Endothelial cell of umbilical vein (primary cell): ENCODE measurements at regions not wholly inside any gene's neighbourhood (a gene's known extent, or its start where the extent isn't known, plus 50 kb on each side); places are given as distances from the start of the nearest gene placed in this dataset.

ENCODE experiments used
- BruUV-seq: library from RNA; stranded (reverse); fragments of 400-500 nt; replicated peaks from 2 replicates; lab custom pipeline; 2021; lab: Mats Ljungman, UMichigan
- CTCF ChIA-PET: fragments of 300-600, 350-600 bp; sonication (Branson Sonifier 250); formaldehyde crosslinking; loops from one replicate; lab custom pipeline; 2021; ENCODE audit warnings: antibody characterized with exemption, inconsistent platforms; lab: Charles Lee
- POLR2A ChIA-PET: fragments of 300-600, 350-600 bp; sonication (Branson Sonifier 250); formaldehyde crosslinking; loops from one replicate; lab custom pipeline; 2021; ENCODE audit warnings: antibody characterized with exemption, inconsistent platforms; lab: Charles Lee
- DNase-seq: peaks from one replicate; pipeline ENCODE4 v3.0.0-alpha.2; 2011; ENCODE audit warnings: low read depth, low spot score
- FAIRE-seq: peaks from 2 replicates; lab custom pipeline; 2011; peaks lifted over from hg19 to GRCh38; lab: Jason Lieb, UNC
- H2AFZ ChIP-seq: 2 replicates; pipeline ENCODE4 v1.6.0; 2012; ENCODE audit warnings: low read depth, low read length, control low read depth, inconsistent platforms
- H3K27ac ChIP-seq: 2 replicates; pipeline ENCODE4 v1.5.1; 2011; ENCODE audit warnings: low read depth, mild to moderate bottlenecking, control low read depth, low read length, moderate library complexity; ENCODE audit not compliant: insufficient read depth
- H3K27me3 ChIP-seq, 2 experiments: 2 replicates each; pipeline versions ENCODE4 v1.6.0 to v1.6.1; 2011; ENCODE audit warnings: low read length in 2 of 2, mixed read lengths in 1 of 2; ENCODE audit not compliant: control insufficient read depth in 2 of 2, insufficient read depth in 2 of 2
- H3K36me3 ChIP-seq, 2 experiments: 2 replicates in 1 of 2; 3 replicates in 1 of 2; pipeline ENCODE4 v1.5.1; 2011; ENCODE audit warnings: low read length in 2 of 2, mild to moderate bottlenecking in 1 of 2, moderate library complexity in 1 of 2; ENCODE audit not compliant: control insufficient read depth in 2 of 2, insufficient read depth in 2 of 2; ENCODE audit errors: extremely low read depth in 1 of 2
- H3K4me1 ChIP-seq: 3 replicates; pipeline ENCODE4 v1.5.1; 2011; ENCODE audit warnings: mild to moderate bottlenecking, low read length; ENCODE audit not compliant: control insufficient read depth, insufficient read depth; ENCODE audit errors: extremely low read depth
- H3K4me2 ChIP-seq: 2 replicates; pipeline ENCODE4 v1.6.1; 2011; ENCODE audit warnings: low read length, control low read depth, mixed read lengths; ENCODE audit not compliant: insufficient read depth
- H3K4me3 ChIP-seq, 3 experiments: fragments of 200-600 bp in 1 of 3; sonication (generic), shearing (Covaris generic) in 1 of 3; replicated peaks in 1 of 3; 2 replicates each; pipeline ENCODE4 v1.5.1; 2011 to 2016; ENCODE audit warnings: control low read depth in 3 of 3, low read length in 3 of 3, mild to moderate bottlenecking in 2 of 3, inconsistent platforms in 1 of 3, low read depth in 1 of 3, moderate library complexity in 1 of 3; ENCODE audit not compliant: insufficient read depth in 1 of 3
- H3K79me2 ChIP-seq: 2 replicates; pipeline ENCODE4 v1.6.0; 2012; ENCODE audit warnings: low read length, inconsistent platforms; ENCODE audit not compliant: control insufficient read depth, insufficient read depth
- H3K9ac ChIP-seq: replicated peaks from 2 replicates; pipeline ENCODE3; 2011; ENCODE audit warnings: low read length, control low read depth; ENCODE audit not compliant: insufficient read depth; ENCODE audit errors: extremely low read depth
- H3K9me1 ChIP-seq: replicated peaks from 3 replicates; pipeline ENCODE4 v1.6.0; 2011; ENCODE audit warnings: mild to moderate bottlenecking, low read length; ENCODE audit not compliant: control insufficient read depth, insufficient read depth; ENCODE audit errors: extremely low read depth
- H3K9me3 ChIP-seq: replicated peaks from 2 replicates; pipeline ENCODE4 v1.5.1; 2012; ENCODE audit warnings: low read length, inconsistent platforms; ENCODE audit not compliant: control insufficient read depth, insufficient read depth
- H4K20me1 ChIP-seq: replicated peaks from 2 replicates; pipeline ENCODE3; 2011; ENCODE audit warnings: mild to moderate bottlenecking, low read length; ENCODE audit not compliant: control insufficient read depth, insufficient read depth; ENCODE audit errors: extremely low read depth
- EZH2 ChIP-seq: IDR thresholded peaks from 2 replicates; pipeline ENCODE4 v1.6.1; 2012; ENCODE audit warnings: borderline replicate concordance, low read depth, mild to moderate bottlenecking, moderate library complexity, low read length, inconsistent platforms; ENCODE audit not compliant: severe bottlenecking
- JUN ChIP-seq: IDR thresholded peaks from 2 replicates; pipeline ENCODE4 v1.6.1; 2011; ENCODE audit warnings: borderline replicate concordance, low read depth; ENCODE audit not compliant: insufficient read length, insufficient read depth
- MYC ChIP-seq: IDR thresholded peaks from one replicate; pipeline ENCODE4 v1.6.1; 2011; ENCODE audit warnings: mild to moderate bottlenecking, low read depth, low read length
- POLR2A ChIP-seq: IDR thresholded peaks from 2 replicates; pipeline ENCODE4 v1.6.1; 2012; ENCODE audit warnings: low read depth, mild to moderate bottlenecking, control low read depth, low read length
- POLR2AphosphoS5 ChIP-seq: IDR thresholded peaks from 2 replicates; pipeline ENCODE4 v1.6.1; 2012; ENCODE audit warnings: low read depth, mild to moderate bottlenecking, control low read depth, low read length, moderate library complexity; ENCODE audit not compliant: insufficient read depth
- dilution Hi-C: fragments of 300-500 bp; cut with MboI; formaldehyde crosslinking; loops from one replicate; pipeline ENCODE4 v1.15.0; 2019; ENCODE audit warnings: low sequenced_read_pairs; ENCODE audit not compliant: extremely low pct_ligation_motif_present
- intact Hi-C: fragments of 100-400 bp; cut with micrococcal nuclease; formaldehyde crosslinking; loops from one replicate; pipeline ENCODE4 v1.10.0; 2022

GRCh38 chr14:65320661-65321308, 91.7 kb upstream of the FUT8 start:
- ChIA-PET POLR2A (no interaction called here), CTCF (interaction anchor here (1.2 to 2.9 kb wide), 2 partner anchors 10 to 11 kb away, joined by 4 to 10 read pairs; no protein-coding TSS in a partner anchor)
- DNase-seq, result no peak
- H3K9me1 ChIP-seq, result no peaks in the 10 kb centered on the region
- no TSS peak for BruUV-seq
- TF ChIP-seq MYC, result no peak
- no peak for TF ChIP-seq JUN
- TF ChIP-seq POLR2AphosphoS5, result no peak
- no peak for TF ChIP-seq POLR2A
- FAIRE-seq, result no peak
- no peak overlapping the region for H3K4me3 ChIP-seq
- H3K27me3 ChIP-seq, result no peaks in the 10 kb centered on the region
- intact Hi-C loops (no loop called here), dilution Hi-C loops (no loop called here)
- no peak overlapping the region for H3K9ac ChIP-seq
- no peak overlapping the region for H2AFZ ChIP-seq
- H3K36me3 ChIP-seq, result no peaks in the 10 kb centered on the region
- no peaks in the 10 kb centered on the region for H3K9me3 ChIP-seq
- H3K4me2 ChIP-seq, result no peak overlapping the region
- no peaks in the 10 kb centered on the region for H3K79me2 ChIP-seq
- no peak overlapping the region for H3K27ac ChIP-seq
- no peaks in the 10 kb centered on the region for H3K4me1 ChIP-seq
- no peaks in the 10 kb centered on the region for H4K20me1 ChIP-seq

- POLR2A ChIA-PET, result no interaction called here
- no TSS peak for BruUV-seq
- intact Hi-C loops (no loop called here), dilution Hi-C loops (no loop called here)
- Histone ChIP-seq H3K9me3 (no peaks in the 10 kb centered on the region), H3K4me3 (no peak overlapping the region), H4K20me1 (no peaks in the 10 kb centered on the region), H3K79me2 (no peaks in the 10 kb centered on the region), H3K36me3 (no peaks in the 10 kb centered on the region), H3K9me1 (no peaks in the 10 kb centered on the region), H3K27me3 (no peaks in the 10 kb centered on the region), H3K4me2 (no peak overlapping the region), H3K4me1 (no peaks in the 10 kb centered on the region), H2AFZ (no peak overlapping the region), H3K9ac (no peak overlapping the region), H3K27ac (no peak overlapping the region)
- CTCF ChIA-PET, result interaction anchor here (0.9 to 1.2 kb wide), 2 partner anchors 11 to 16 kb away, joined by 4 read pairs; no protein-coding TSS in a partner anchor
- no peak for DNase-seq
- no peak for FAIRE-seq
- TF ChIP-seq EZH2 (no peak), JUN (no peak)
Measured at GRCh38 chr14:65321370-65321875, 91.1 kb upstream of the FUT8 start.
